ENCODE measurements at regions not wholly inside any gene's neighbourhood (a gene's known extent, or its start where the extent isn't known, plus 50 kb on each side); places are given as distances from the start of the nearest gene placed in this dataset.
"Not testable (repeated sequence)": the region's sequence is repeated elsewhere in the genome, so short reads cannot be mapped to it uniquely, and the experiment has no call there.

- H3K36me3 ChIP-seq (ENCODE audit: control insufficient read depth, insufficient read depth, low read length): no peaks in the 10 kb centered on the region
- Mint-ChIP-seq H3K27me3 (ENCODE audit: low read depth in 2 of 2) (no peaks in the 10 kb centered on the region), H3K27ac (no peak overlapping the region), H3K9me3 (peaks cover 0 to 2% of the 10 kb centered on the region in 2 donors), H3K4me1 (no peaks in the 10 kb centered on the region), H3K4me3 (no peak overlapping the region), H3K36me3 (no peaks in the 10 kb centered on the region)
- no peak overlapping the region for H3K4me3 ChIP-seq (ENCODE audit: low read length)
- H3K27me3 ChIP-seq (ENCODE audit: control insufficient read depth, insufficient read depth, low read length): no peaks in the 10 kb centered on the region
- peak; percentile 35 for TF ChIP-seq CTCF (IDR thresholded peaks at IDR 0.05)
- WGBS (ENCODE audit: insufficient coverage): 43% methylated on average over 2 of the region's 3 CpGs
- DNase-seq (peak in 1 of 2 donors; percentile 25), ATAC-seq (no peak)
- H3K27ac ChIP-seq (ENCODE audit: low read length): no peak overlapping the region
- H3K4me1 ChIP-seq (ENCODE audit: control insufficient read depth, insufficient read depth, low read length): no peaks in the 10 kb centered on the region
- H3K9me3 ChIP-seq (ENCODE audit: control insufficient read depth, insufficient read depth, low read length): no peaks in the 10 kb centered on the region
- intact Hi-C loops (cut with micrococcal nuclease): no loop called here
Observed at GRCh38 chr14:87745507-87746118, 247.4 kb downstream of the GALC start.

GRCh38 chr14:87734577-87735360, 258.2 kb downstream of the GALC start:
- WGBS (ENCODE audit: insufficient coverage): 96% methylated on average over 49 of the region's 49 CpGs

GRCh38 chr14:87733115-87733514, 259.9 kb downstream of the GALC start:
- H3K27me3 ChIP-seq (ENCODE audit: control insufficient read depth, insufficient read depth, low read length); H3K27ac Mint-ChIP-seq; H3K9me3 Mint-ChIP-seq; H3K4me3 ChIP-seq (ENCODE audit: low read length); H3K27ac ChIP-seq (ENCODE audit: low read length); H3K4me3 Mint-ChIP-seq; H3K4me1 ChIP-seq (ENCODE audit: control insufficient read depth, insufficient read depth, low read length); ATAC-seq; H3K27me3 Mint-ChIP-seq (ENCODE audit: low read depth in 2 of 2); H3K4me1 Mint-ChIP-seq; H3K36me3 Mint-ChIP-seq; H3K9me3 ChIP-seq (ENCODE audit: control insufficient read depth, insufficient read depth, low read length); intact Hi-C loops (cut with micrococcal nuclease); DNase-seq; H3K36me3 ChIP-seq (ENCODE audit: control insufficient read depth, insufficient read depth, low read length): not testable (repeated sequence)
- WGBS (ENCODE audit: insufficient coverage): 91% methylated on average over 5 of the region's 7 CpGs

More at GRCh38 chr14:87734577-87735360, 258.2 kb downstream of the GALC start:
- H3K4me1 Mint-ChIP-seq; intact Hi-C loops (cut with micrococcal nuclease); H3K9me3 Mint-ChIP-seq; DNase-seq; H3K4me1 ChIP-seq (ENCODE audit: control insufficient read depth, insufficient read depth, low read length); H3K27ac Mint-ChIP-seq; H3K36me3 Mint-ChIP-seq; H3K27me3 Mint-ChIP-seq (ENCODE audit: low read depth in 2 of 2); ATAC-seq; H3K4me3 Mint-ChIP-seq; H3K36me3 ChIP-seq (ENCODE audit: control insufficient read depth, insufficient read depth, low read length); H3K27ac ChIP-seq (ENCODE audit: low read length); H3K9me3 ChIP-seq (ENCODE audit: control insufficient read depth, insufficient read depth, low read length); H3K27me3 ChIP-seq (ENCODE audit: control insufficient read depth, insufficient read depth, low read length); H3K4me3 ChIP-seq (ENCODE audit: low read length): not testable (repeated sequence)

GRCh38 chr14:87732562-87732961, 260.4 kb downstream of the GALC start:
- H3K36me3 ChIP-seq (ENCODE audit: control insufficient read depth, insufficient read depth, low read length): no peaks in the 10 kb centered on the region
- H3K27me3 ChIP-seq (ENCODE audit: control insufficient read depth, insufficient read depth, low read length): no peaks in the 10 kb centered on the region
- H3K36me3 Mint-ChIP-seq: no peaks in the 10 kb centered on the region
- H3K4me1 ChIP-seq (ENCODE audit: control insufficient read depth, insufficient read depth, low read length): no peaks in the 10 kb centered on the region
- H3K9me3 Mint-ChIP-seq: peaks cover 0 to 2% of the 10 kb centered on the region in 2 donors
- TF ChIP-seq CTCF (IDR thresholded peaks at IDR 0.05): no peak
- H3K4me3 Mint-ChIP-seq: no peak overlapping the region
- WGBS (ENCODE audit: insufficient coverage): 70% methylated on average over 9 of the region's 9 CpGs
- DNase-seq (no peak), ATAC-seq (no peak)
- intact Hi-C loops (cut with micrococcal nuclease): no loop called here
- H3K27me3 Mint-ChIP-seq (ENCODE audit: low read depth in 2 of 2): peaks cover 0 to under 1% of the 10 kb centered on the region in 2 donors
- no peak overlapping the region for H3K27ac Mint-ChIP-seq
- no peak overlapping the region for H3K27ac ChIP-seq (ENCODE audit: low read length)
- no peaks in the 10 kb centered on the region for H3K4me1 Mint-ChIP-seq
- no peak overlapping the region for H3K4me3 ChIP-seq (ENCODE audit: low read length)
- H3K9me3 ChIP-seq (ENCODE audit: control insufficient read depth, insufficient read depth, low read length): no peaks in the 10 kb centered on the region
